HG03095 (cell line): ENCODE measurements at regions not wholly inside any gene's neighbourhood (a gene's known extent, or its start where the extent isn't known, plus 50 kb on each side); places are given as distances from the start of the nearest gene placed in this dataset.
"Not testable (repeated sequence)": the region's sequence is repeated elsewhere in the genome, so short reads cannot be mapped to it uniquely, and the experiment has no call there.

ENCODE experiments used
- ATAC-seq: cut with Tn5 transposase; IDR thresholded peaks from one replicate; pipeline ENCODE4 v1.9.1; 2021; ENCODE audit warnings: moderate library complexity; ENCODE audit not compliant: unreplicated experiment

DNA sequence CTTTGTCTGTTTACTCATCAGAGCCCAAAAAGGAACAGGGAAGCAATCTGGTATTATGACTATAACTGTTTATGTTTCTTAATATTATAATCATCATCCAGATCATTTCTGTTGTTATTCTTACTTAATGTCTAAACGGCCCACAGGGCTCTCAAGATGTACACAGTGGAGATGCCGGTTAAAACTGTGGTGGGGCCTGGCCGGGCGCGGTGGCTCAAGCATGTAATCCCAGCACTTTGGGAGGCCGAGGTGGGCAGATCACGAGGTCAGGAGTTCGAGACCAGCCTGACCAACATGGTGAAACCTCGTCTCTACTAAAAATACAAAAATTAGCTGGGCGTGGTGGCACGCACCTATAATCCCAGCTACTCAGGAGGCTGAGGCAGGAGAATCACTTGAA is 381.2 kb upstream of the CAMK1G start:
- not testable (repeated sequence) for ATAC-seq

- no peak for ATAC-seq
Observed at GRCh38 chr1:209202830-209203532, 380.5 kb upstream of the CAMK1G start.

- no peak for ATAC-seq
Observed at GRCh38 chr1:209203533-209203895, 380.0 kb upstream of the CAMK1G start.

DNA sequence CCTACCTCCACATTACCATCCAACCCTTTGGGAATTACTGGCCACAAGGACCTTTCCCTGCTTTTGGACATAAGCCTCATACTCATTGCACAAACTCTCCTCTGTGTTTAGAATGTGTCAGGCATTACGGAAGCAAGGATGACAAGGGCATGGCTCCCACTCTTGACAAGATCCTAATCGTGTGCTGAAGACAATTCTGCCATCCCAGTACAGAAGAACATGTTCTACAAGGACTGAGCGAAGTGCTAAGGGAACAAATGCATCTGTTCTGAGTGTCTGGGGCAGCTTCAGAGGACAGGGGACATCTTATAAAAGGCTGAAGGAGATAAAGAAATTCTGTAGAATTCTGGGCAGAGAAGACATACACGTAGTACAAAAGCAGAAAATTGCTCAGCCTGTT is 378.5 kb upstream of the CAMK1G start:
- ATAC-seq: no peak

- ATAC-seq: no peak
Observed at GRCh38 chr1:209207126-209207700, 376.3 kb upstream of the CAMK1G start.

GRCh38 chr1:209207701-209208286 is 375.7 kb upstream of the CAMK1G start:
- ATAC-seq: peak; percentile 85

- ATAC-seq: no peak
Observed at GRCh38 chr1:209208648-209209047, 374.9 kb upstream of the CAMK1G start.

DNA sequence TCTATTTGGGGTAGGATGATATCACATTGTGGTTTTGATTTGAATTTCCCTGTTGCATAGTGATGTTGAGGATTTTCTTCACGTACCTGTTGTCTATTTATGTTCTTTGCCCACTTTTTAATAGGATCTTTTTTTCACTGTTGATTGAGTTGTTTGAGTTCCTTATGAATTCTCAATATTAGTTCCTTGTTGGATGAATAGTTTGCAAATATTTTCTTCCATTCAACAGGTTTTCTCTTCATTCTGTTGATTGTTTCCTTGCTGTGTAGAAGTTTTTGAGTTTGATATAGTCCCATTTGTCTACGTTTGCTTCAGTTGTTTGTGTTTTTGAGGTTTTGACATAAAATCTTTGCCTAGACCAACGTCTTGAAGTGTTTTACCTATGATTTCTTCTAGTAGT is 369.5 kb upstream of the CAMK1G start:
- no peak for ATAC-seq

DNA sequence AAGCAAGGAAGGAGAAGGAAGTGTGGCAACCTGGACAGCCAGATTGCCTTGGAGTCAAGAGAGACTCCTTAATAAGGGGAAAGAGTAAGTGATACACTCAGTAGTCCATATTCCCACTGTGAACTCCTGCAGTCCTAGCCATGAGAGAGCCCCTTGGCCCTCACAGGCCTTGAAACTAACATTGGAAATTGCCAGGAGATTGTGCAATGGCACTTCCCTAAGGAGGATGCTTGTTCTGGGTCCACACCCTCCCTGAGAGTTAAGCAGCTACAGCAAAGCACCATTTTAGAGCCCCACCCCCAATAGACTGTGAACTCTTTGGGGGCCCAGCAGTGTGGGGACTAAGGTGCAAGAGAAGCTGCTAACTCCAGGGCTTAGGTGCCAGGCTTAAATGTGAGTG is 367.7 kb upstream of the CAMK1G start:
- no peak for ATAC-seq

- no peak for ATAC-seq
Observed at GRCh38 chr1:209218113-209218512, 365.4 kb upstream of the CAMK1G start.

DNA sequence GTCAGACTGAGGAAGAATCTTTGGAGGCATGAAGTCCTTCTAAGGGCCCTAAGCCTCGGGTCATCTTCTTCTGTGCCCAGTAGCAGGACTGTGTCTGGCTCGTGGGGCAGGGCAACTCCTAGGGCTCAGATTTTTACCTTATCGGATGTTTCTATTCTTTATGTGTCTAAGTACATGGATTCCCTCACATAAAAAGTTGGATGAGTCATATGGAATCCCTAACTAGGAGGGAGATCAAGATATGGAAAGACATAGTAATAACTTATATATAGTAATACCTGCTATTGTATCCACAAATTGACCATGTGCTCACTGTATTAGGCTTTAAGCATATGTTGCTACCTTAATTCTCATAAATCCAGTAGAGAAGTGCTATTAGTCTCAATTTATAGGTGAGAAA is 364.5 kb upstream of the CAMK1G start:
- ATAC-seq: no peak

- ATAC-seq: no peak
Observed at GRCh38 chr1:209219791-209220524, 363.6 kb upstream of the CAMK1G start.

GRCh38 chr1:209222826-209223225 is 360.7 kb upstream of the CAMK1G start:
- no peak for ATAC-seq

GRCh38 chr1:209223791-209224190 is 359.7 kb upstream of the CAMK1G start:
- ATAC-seq: no peak

GRCh38 chr1:209224886-209225285 is 358.6 kb upstream of the CAMK1G start:
- no peak for ATAC-seq

GRCh38 chr1:209227171-209227570 is 356.3 kb upstream of the CAMK1G start:
- ATAC-seq: no peak

GRCh38 chr1:209227941-209228340 is 355.6 kb upstream of the CAMK1G start:
- no peak for ATAC-seq

DNA sequence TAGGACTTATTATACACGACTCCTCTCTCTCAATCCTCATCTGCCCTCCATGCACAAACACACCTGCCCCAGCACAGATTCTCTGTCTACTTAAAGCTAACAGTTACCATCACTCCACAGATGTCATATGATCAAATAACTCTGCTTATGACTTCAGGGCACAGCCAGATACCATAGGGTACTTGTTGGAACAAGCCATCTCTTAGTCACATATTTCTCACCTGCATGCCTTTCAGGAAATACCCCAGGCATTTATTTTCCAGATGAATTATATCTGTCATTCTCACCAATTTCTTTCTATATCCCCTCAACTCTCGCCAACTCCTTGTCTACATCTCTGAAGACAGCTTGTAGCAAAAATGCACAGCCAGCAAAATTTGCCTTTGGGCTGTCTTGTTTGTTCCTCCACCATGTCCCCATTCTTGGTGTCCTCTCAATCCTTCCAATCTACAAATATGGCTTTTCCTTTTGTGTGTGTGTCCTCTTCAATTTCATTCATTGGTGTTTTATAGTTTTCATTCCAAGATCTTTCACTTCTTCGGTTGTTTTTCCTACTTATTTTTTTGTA is 353.9 kb upstream of the CAMK1G start:
- ATAC-seq: no peak

DNA sequence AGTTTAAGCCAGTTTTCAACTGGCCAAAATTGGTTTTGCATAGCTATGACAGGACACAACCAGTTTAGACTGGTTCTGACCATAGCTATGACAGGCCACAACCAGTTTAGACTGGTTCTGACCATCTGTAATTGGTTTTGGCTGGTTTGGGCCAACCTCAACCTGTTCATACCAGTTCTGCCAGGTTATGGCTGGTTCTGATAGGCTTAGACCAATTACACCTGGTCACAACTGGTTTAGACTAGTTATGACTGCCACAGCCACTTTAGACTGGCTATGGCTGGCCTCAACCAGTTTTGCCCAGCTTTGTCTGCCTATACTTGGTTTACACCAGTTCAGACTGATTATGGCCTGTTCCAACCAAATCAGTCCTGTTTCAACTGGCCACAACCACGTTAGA is 353.2 kb upstream of the CAMK1G start:
- ATAC-seq: no peak

GRCh38 chr1:209231476-209232156 is 351.9 kb upstream of the CAMK1G start:
- ATAC-seq: no peak

GRCh38 chr1:209232197-209232596 is 351.3 kb upstream of the CAMK1G start:
- ATAC-seq: no peak
